MM.1S (cell line): ENCODE measurements at regions not wholly inside any gene's neighbourhood (a gene's known extent, or its start where the extent isn't known, plus 50 kb on each side); places are given as distances from the start of the nearest gene placed in this dataset.

Experiments
- DNase-seq: peaks from one replicate; pipeline ENCODE4 v3.0.0-alpha.2; 2015
- H2AFZ ChIP-seq: fragments of 300-600 bp; sonication (generic); 2 replicates; pipeline ENCODE4 v1.6.0; 2016; ENCODE audit warnings: antibody characterized with exemption, low read length
- H3F3A ChIP-seq: fragments of 300-600 bp; sonication (generic); 2 replicates; pipeline ENCODE4 v1.6.1; 2016; ENCODE audit warnings: mild to moderate bottlenecking, antibody characterized with exemption, low read length, moderate library complexity, mixed read lengths; ENCODE audit not compliant: insufficient read depth
- H3K27ac ChIP-seq: fragments of 300-600 bp; sonication (generic); 2 replicates; pipeline ENCODE4 v1.5.1; 2016; ENCODE audit warnings: mild to moderate bottlenecking, low read length
- H3K27me3 ChIP-seq: fragments of 300-600 bp; sonication (generic); replicated peaks from 2 replicates; pipeline ENCODE4 v1.6.0; 2016; ENCODE audit warnings: low read length; ENCODE audit not compliant: insufficient read depth
- H3K36me3 ChIP-seq: fragments of 300-600 bp; sonication (generic); replicated peaks from 2 replicates; pipeline ENCODE4 v1.6.1; 2016; ENCODE audit warnings: mild to moderate bottlenecking, low read length, mixed read lengths; ENCODE audit not compliant: insufficient read depth
- H3K4me1 ChIP-seq: fragments of 300-600 bp; sonication (generic); 2 replicates; pipeline ENCODE4 v1.6.1; 2016; ENCODE audit warnings: low read length, mixed read lengths
- H3K4me2 ChIP-seq: fragments of 300-600 bp; sonication (generic); 2 replicates; pipeline ENCODE4 v1.6.0; 2016; ENCODE audit warnings: low read depth, low read length
- H3K4me3 ChIP-seq: fragments of 300-600 bp; sonication (generic); 2 replicates; pipeline ENCODE4 v1.5.1; 2016; ENCODE audit warnings: low read length, mixed read lengths
- H3K79me2 ChIP-seq: fragments of 300-600 bp; sonication (generic); 2 replicates; pipeline ENCODE4 v1.6.1; 2016; ENCODE audit warnings: mixed run types, low read length, mixed read lengths
- H3K9ac ChIP-seq: fragments of 300-600 bp; sonication (generic); 2 replicates; pipeline ENCODE4 v1.6.1; 2016; ENCODE audit warnings: low read length, mixed read lengths
- H3K9me2 ChIP-seq: fragments of 300-600 bp; sonication (generic); replicated peaks from 2 replicates; pipeline ENCODE4 v1.6.1; 2016; ENCODE audit warnings: mild to moderate bottlenecking, low read length, mixed read lengths; ENCODE audit not compliant: insufficient read depth
- H3K9me3 ChIP-seq: fragments of 300-600 bp; sonication (generic); replicated peaks from 2 replicates; pipeline ENCODE4 v1.6.1; 2016; ENCODE audit warnings: mild to moderate bottlenecking, low read length, mixed read lengths; ENCODE audit not compliant: insufficient read depth
- H4K20me1 ChIP-seq: fragments of 300-600 bp; sonication (generic); 2 replicates; pipeline ENCODE4 v1.6.1; 2016; ENCODE audit warnings: mild to moderate bottlenecking, low read length, moderate library complexity, mixed read lengths; ENCODE audit not compliant: insufficient read depth
- CTCF ChIP-seq: fragments of 300-600 bp; sonication (generic); IDR thresholded peaks from 2 replicates; pipeline ENCODE4 v1.5.1; 2016; ENCODE audit warnings: antibody characterized with exemption, low read length, mixed read lengths
- EZH2 ChIP-seq: fragments of 300-600 bp; sonication (generic); optimal IDR thresholded peaks from 2 replicates; pipeline ENCODE3; 2017; ENCODE audit warnings: low read depth, mild to moderate bottlenecking, antibody characterized with exemption, low read length, mixed read lengths
- EZH2phosphoT487 ChIP-seq: fragments of 300-600 bp; sonication (generic); IDR thresholded peaks from 2 replicates; pipeline ENCODE4 v1.6.1; 2018; ENCODE audit warnings: antibody characterized with exemption, low read length

- H3K9me3 ChIP-seq: no peaks in the 10 kb centered on the region
- no peak overlapping the region for H3K4me2 ChIP-seq
- no peaks in the 10 kb centered on the region for H3K9me2 ChIP-seq
- H4K20me1 ChIP-seq: no peaks in the 10 kb centered on the region
- H3K9ac ChIP-seq: no peak overlapping the region
- TF ChIP-seq EZH2phosphoT487 (no peak), EZH2 (no peak), CTCF (no peak)
- H3K79me2 ChIP-seq: no peaks in the 10 kb centered on the region
- H3K36me3 ChIP-seq: no peaks in the 10 kb centered on the region
- H3K4me3 ChIP-seq: no peak overlapping the region
- DNase-seq: no peak
- no peak overlapping the region for H2AFZ ChIP-seq
- H3F3A ChIP-seq: no peaks in the 10 kb centered on the region
- H3K4me1 ChIP-seq: no peaks in the 10 kb centered on the region
- H3K27me3 ChIP-seq: no peaks in the 10 kb centered on the region
- no peak overlapping the region for H3K27ac ChIP-seq
These were observed 131.0 kb upstream of the CBLB start for GRCh38 chr3:105999856-106000255.

GRCh38 chr3:106001923-106002322 is 133.1 kb upstream of the CBLB start:
- no peak for DNase-seq
- Histone ChIP-seq H3F3A (no peaks in the 10 kb centered on the region), H4K20me1 (no peaks in the 10 kb centered on the region), H3K36me3 (no peaks in the 10 kb centered on the region), H3K4me1 (no peaks in the 10 kb centered on the region), H3K4me3 (no peak overlapping the region), H3K4me2 (no peak overlapping the region), H3K9me2 (no peaks in the 10 kb centered on the region), H3K27ac (no peak overlapping the region), H3K9ac (no peak overlapping the region), H3K27me3 (no peaks in the 10 kb centered on the region), H3K79me2 (no peaks in the 10 kb centered on the region), H3K9me3 (no peaks in the 10 kb centered on the region), H2AFZ (no peak overlapping the region)
- no peak for TF ChIP-seq EZH2

- Histone ChIP-seq H3K9ac (no peak overlapping the region), H3K9me2 (no peaks in the 10 kb centered on the region), H3K36me3 (no peaks in the 10 kb centered on the region), H3K79me2 (no peaks in the 10 kb centered on the region), H3K4me3 (no peak overlapping the region), H3K4me2 (no peak overlapping the region), H4K20me1 (no peaks in the 10 kb centered on the region), H3K9me3 (no peaks in the 10 kb centered on the region), H3K4me1 (no peaks in the 10 kb centered on the region), H3F3A (no peaks in the 10 kb centered on the region), H3K27ac (no peak overlapping the region), H3K27me3 (no peaks in the 10 kb centered on the region), H2AFZ (no peak overlapping the region)
- no peak for TF ChIP-seq EZH2
- no peak for TF ChIP-seq CTCF
- no peak for TF ChIP-seq EZH2phosphoT487
- no peak for DNase-seq
These were observed 135.4 kb upstream of the CBLB start for GRCh38 chr3:106004137-106004681.

- Histone ChIP-seq H3K4me1 (no peaks in the 10 kb centered on the region), H2AFZ (no peak overlapping the region), H3K27ac (no peak overlapping the region), H3K79me2 (no peaks in the 10 kb centered on the region), H3K4me3 (no peak overlapping the region), H4K20me1 (no peaks in the 10 kb centered on the region), H3K9me2 (no peaks in the 10 kb centered on the region), H3K36me3 (no peaks in the 10 kb centered on the region), H3K9ac (no peak overlapping the region), H3F3A (no peaks in the 10 kb centered on the region), H3K9me3 (no peaks in the 10 kb centered on the region), H3K4me2 (no peak overlapping the region), H3K27me3 (no peaks in the 10 kb centered on the region)
- TF ChIP-seq EZH2 (no peak), CTCF (no peak), EZH2phosphoT487 (no peak)
- no peak for DNase-seq
These were observed 136.0 kb upstream of the CBLB start for GRCh38 chr3:106004826-106005225.
